Esophagus (tissue), 2 donors: ENCODE measurements at regions not wholly inside any gene's neighbourhood (a gene's known extent, or its start where the extent isn't known, plus 50 kb on each side); places are given as distances from the start of the nearest gene placed in this dataset.

Experiments used
- H3K27ac ChIP-seq, 2 donors: one replicate each; pipeline ENCODE4 v1.5.1; 2013; ENCODE audit warnings: low read depth in 2 of 2, mild to moderate bottlenecking in 2 of 2, inconsistent platforms in 1 of 2, low read length in 1 of 2, moderate library complexity in 1 of 2
- H3K27me3 ChIP-seq, 2 donors: one replicate each; pipeline ENCODE4 v1.6.1; 2013; ENCODE audit warnings: low read length in 2 of 2, control low read depth in 1 of 2, mild to moderate bottlenecking in 1 of 2; ENCODE audit not compliant: insufficient read depth in 2 of 2, control insufficient read depth in 1 of 2
- H3K36me3 ChIP-seq, 2 donors: one replicate each; pipeline ENCODE4 v1.6.1; 2013; ENCODE audit warnings: low read length in 1 of 2; ENCODE audit not compliant: control insufficient read depth in 2 of 2, insufficient read depth in 2 of 2
- H3K4me1 ChIP-seq, 2 donors: one replicate each; pipeline ENCODE4 v1.6.1; 2013; ENCODE audit warnings: low read length in 1 of 2; ENCODE audit not compliant: control insufficient read depth in 2 of 2, insufficient read depth in 2 of 2
- H3K4me3 ChIP-seq, 2 donors: one replicate each; pipeline ENCODE4 v1.5.1; 2013; ENCODE audit warnings: low read length in 2 of 2, mild to moderate bottlenecking in 2 of 2, low read depth in 1 of 2, moderate library complexity in 1 of 2
- H3K9me3 ChIP-seq, 2 donors: one replicate each; pipeline ENCODE4 v1.6.1; 2013; ENCODE audit warnings: mild to moderate bottlenecking in 2 of 2, low read depth in 1 of 2, low read length in 1 of 2, moderate library complexity in 1 of 2; ENCODE audit not compliant: control insufficient read depth in 2 of 2, insufficient read depth in 1 of 2
- WGBS, 2 donors: extraction: QIAGEN DNeasy Blood & Tissue Kit; methylation state at CpG; one replicate each; pipeline ENCODE4 v1.1.7; 2013; 5-methylcytosine and 5-hydroxymethylcytosine counted together
- donor health status: healthy with polysubstance abuse.
- donor health status: Bipolar disorder and iron deficiency.

GRCh38 chr1:115924770-115925169 is 51.5 kb upstream of the SLC22A15 start:
- WGBS, 2 donors = 68 to 77% methylated on average over 5 of the region's 5 CpGs
- H3K9me3 ChIP-seq = no peaks in the 10 kb centered on the region
- no peak overlapping the region for H3K27ac ChIP-seq
- no peaks in the 10 kb centered on the region for H3K36me3 ChIP-seq
- no peaks in the 10 kb centered on the region for H3K27me3 ChIP-seq
- H3K4me3 ChIP-seq = no peak overlapping the region
- H3K4me1 ChIP-seq = peaks cover 0 to 2% of the 10 kb centered on the region in 2 donors

GRCh38 chr1:115925467-115925866 is 50.8 kb upstream of the SLC22A15 start:
- no peak overlapping the region for H3K27ac ChIP-seq
- H3K9me3 ChIP-seq = no peaks in the 10 kb centered on the region
- WGBS, 2 donors = 84% methylated on average over 6 of the region's 6 CpGs
- no peaks in the 10 kb centered on the region for H3K27me3 ChIP-seq
- H3K36me3 ChIP-seq = no peaks in the 10 kb centered on the region
- H3K4me3 ChIP-seq = no peak overlapping the region
- peaks cover 0 to 2% of the 10 kb centered on the region in 2 donors for H3K4me1 ChIP-seq
